HG02588 (cell line): ENCODE measurements at regions not wholly inside any gene's neighbourhood (a gene's known extent, or its start where the extent isn't known, plus 50 kb on each side); places are given as distances from the start of the nearest gene placed in this dataset.
"Not testable (repeated sequence)": the region's sequence is repeated elsewhere in the genome, so short reads cannot be mapped to it uniquely, and the experiment has no call there.

Experiments
- ATAC-seq: cut with Tn5 transposase; IDR thresholded peaks from one replicate; pipeline ENCODE4 v1.9.1; 2021; ENCODE audit warnings: mild to moderate bottlenecking, moderate library complexity; ENCODE audit not compliant: unreplicated experiment

GRCh38 chrX:65831268-65831667 is 163.8 kb downstream of the MSN start:
- no peak for ATAC-seq

GRCh38 chrX:65828599-65828998 is 161.1 kb downstream of the MSN start:
- ATAC-seq = no peak

GRCh38 chrX:65825226-65825625 is 157.8 kb downstream of the MSN start:
- ATAC-seq = not testable (repeated sequence)

GRCh38 chrX:65821721-65822496 is 154.5 kb downstream of the MSN start:
- ATAC-seq = peak; percentile 81

- ATAC-seq = not testable (repeated sequence)
Observed at GRCh38 chrX:65819983-65820382, 152.5 kb downstream of the MSN start.

GRCh38 chrX:65813245-65813644 is 145.8 kb downstream of the MSN start:
- ATAC-seq = no peak

GRCh38 chrX:65811558-65812228 is 144.2 kb downstream of the MSN start:
- ATAC-seq = no peak
